HL-60 (cell line): ENCODE measurements at regions not wholly inside any gene's neighbourhood (a gene's known extent, or its start where the extent isn't known, plus 50 kb on each side); places are given as distances from the start of the nearest gene placed in this dataset.

ENCODE experiments used
- CTCF ChIP-seq: IDR thresholded peaks from one replicate; pipeline ENCODE4 v1.5.1; 2011; ENCODE audit warnings: low read length, control low read depth, inconsistent platforms; ENCODE audit not compliant: insufficient read depth
- POLR2AphosphoS5 ChIP-seq: IDR thresholded peaks from 2 replicates; pipeline ENCODE4 v1.6.1; 2012; ENCODE audit warnings: low read depth
- REST ChIP-seq: IDR thresholded peaks from 2 replicates; pipeline ENCODE4 v1.6.1; 2012; ENCODE audit warnings: low read depth; ENCODE audit not compliant: insufficient replicate concordance
- SPI1 ChIP-seq: IDR thresholded peaks from 2 replicates; pipeline ENCODE4 v1.6.1; 2012; ENCODE audit warnings: low read depth, mild to moderate bottlenecking, borderline replicate concordance

GRCh38 chr10:71082960-71083715 lies 129.2 kb upstream of the UNC5B start:
- TF ChIP-seq POLR2AphosphoS5 = no peak
- TF ChIP-seq CTCF = no peak
- TF ChIP-seq SPI1 = no peak
- TF ChIP-seq REST = no peak
